ENCODE measurements at regions not wholly inside any gene's neighbourhood (a gene's known extent, or its start where the extent isn't known, plus 50 kb on each side); places are given as distances from the start of the nearest gene placed in this dataset.

GRCh38 chr5:3352711-3353110 lies 242.9 kb upstream of the IRX1 start:
- no peak for TF ChIP-seq CTCF (IDR thresholded peaks at IDR 0.05 in 4 of 5, conservative IDR thresholded peaks at IDR 0.05 in 1 of 5)
- no peak for TF ChIP-seq POLR2A (IDR thresholded peaks at IDR 0.05)
